GM19397 (cell line): ENCODE measurements at regions not wholly inside any gene's neighbourhood (a gene's known extent, or its start where the extent isn't known, plus 50 kb on each side); places are given as distances from the start of the nearest gene placed in this dataset.
"Not testable (repeated sequence)": the region's sequence is repeated elsewhere in the genome, so short reads cannot be mapped to it uniquely, and the experiment has no call there.

ENCODE experiments used
- ATAC-seq: cut with Tn5 transposase; IDR thresholded peaks from one replicate; pipeline ENCODE4 v1.9.1; 2021; ENCODE audit warnings: mild to moderate bottlenecking, moderate library complexity; ENCODE audit not compliant: unreplicated experiment

DNA sequence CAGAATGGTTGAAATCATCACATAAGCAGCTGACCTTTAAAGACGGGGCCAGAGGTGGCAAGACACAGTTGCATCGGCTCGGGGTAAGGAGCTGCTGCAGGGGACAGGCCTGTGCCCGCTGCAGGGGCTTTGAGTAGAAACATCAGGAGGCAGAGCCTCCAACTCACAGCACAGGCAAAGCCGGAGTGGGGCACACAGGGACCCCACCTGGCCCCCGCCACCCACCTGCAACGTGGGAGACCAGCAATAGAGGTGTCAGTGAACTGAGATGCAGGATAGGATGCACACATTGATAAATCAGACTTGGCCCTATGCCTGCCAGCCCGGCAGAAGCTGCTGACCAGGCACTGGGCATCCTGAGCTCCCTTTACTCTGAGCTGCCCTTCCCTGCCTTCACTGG, 257.2 kb downstream of the NPHP4 start:
- no peak for ATAC-seq

DNA sequence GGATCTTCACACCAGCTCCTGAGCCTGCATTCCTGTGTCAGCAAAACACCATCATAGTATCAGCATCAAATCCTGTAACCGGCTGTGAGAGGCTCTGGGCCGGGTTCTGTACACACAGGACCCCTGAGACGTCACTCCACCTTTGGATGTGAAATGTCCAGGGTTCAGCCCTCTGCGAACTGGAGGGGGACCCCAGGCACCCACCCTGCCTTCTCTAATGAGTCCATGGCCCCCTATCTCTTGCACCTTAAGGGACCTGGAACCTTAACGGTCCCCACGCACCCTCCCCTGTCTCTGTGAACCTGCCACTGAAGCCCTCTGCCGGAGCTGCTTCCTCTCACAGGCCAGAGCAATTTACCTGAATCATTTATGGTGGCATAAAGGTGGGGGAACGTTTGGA, 257.8 kb downstream of the NPHP4 start:
- ATAC-seq, result no peak

DNA sequence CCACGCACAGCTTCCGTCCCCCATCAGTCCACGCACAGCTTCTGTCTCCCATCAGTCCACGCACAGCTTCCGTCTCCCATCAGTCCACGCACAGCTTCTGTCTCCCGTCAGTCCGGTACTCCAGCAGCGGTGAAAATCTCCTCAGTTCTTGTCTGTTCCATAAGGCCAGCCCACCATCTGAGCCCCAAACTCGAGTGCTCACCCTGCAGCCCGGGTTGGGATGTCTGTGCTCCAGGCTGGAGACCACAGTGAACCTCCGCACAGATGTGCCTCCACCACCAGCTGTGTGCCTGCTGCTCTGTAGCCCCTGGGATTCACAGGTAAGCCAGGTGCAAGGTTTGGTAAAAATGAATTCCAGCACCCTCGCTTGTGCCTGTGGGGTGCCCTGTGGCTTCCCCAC, 258.6 kb downstream of the NPHP4 start:
- ATAC-seq, result no peak

DNA sequence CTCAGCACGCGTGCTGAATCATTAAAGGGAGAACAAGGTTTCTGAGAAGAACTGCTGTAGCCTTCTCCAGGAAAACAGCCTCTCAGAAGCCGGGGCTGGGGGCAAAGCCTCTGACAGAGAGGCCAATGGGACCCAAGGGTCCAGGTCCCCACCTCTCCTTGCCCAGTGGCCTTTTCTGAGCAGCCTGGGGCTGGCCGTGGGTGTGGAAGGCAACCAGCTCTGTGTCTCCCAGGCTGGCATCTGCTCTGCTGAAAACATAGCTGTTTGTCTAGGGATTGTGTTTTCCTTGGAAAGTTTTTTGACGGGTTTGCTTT, 261.2 kb downstream of the NPHP4 start:
- no peak for ATAC-seq

DNA sequence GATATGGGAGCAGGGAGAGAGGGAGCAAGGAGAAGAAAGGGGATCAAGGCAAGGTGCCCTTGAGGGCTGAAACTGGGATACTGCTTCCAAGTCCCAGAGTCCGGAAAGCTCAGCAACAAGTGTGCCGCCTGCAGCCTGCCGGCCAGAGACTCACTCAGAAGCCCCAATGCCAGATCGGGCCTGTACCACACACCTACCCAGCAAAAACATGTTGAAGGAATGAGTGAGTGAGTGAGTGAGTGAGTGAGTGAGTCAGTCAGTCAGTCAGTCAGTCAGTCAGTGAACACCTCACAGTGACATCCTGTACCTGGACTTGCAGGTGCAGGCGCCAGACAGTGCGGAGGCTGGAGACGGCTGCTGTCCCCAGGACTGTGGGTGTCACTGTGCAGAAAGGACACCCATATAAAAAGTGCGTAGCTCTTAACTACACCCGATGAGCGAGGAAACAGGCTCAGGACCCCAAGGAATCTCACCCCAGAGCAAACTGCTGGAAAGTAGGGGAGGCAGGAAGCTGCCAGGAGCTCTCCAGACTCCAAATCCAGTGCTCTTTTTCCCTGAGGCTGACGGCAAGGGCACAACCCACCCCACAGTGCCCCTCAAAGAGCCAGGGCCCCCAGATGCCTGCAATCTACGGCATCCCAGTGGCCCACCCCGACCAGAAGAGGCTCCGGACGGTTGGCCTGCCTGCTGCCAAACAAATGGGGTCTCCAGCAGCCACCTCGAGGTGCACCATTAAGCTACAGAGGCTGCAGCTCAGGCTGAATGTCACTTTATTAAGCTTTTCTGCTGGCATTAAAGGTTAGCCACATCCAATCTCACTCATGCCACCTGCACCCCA, 261.7 kb downstream of the NPHP4 start:
- no peak for ATAC-seq

DNA sequence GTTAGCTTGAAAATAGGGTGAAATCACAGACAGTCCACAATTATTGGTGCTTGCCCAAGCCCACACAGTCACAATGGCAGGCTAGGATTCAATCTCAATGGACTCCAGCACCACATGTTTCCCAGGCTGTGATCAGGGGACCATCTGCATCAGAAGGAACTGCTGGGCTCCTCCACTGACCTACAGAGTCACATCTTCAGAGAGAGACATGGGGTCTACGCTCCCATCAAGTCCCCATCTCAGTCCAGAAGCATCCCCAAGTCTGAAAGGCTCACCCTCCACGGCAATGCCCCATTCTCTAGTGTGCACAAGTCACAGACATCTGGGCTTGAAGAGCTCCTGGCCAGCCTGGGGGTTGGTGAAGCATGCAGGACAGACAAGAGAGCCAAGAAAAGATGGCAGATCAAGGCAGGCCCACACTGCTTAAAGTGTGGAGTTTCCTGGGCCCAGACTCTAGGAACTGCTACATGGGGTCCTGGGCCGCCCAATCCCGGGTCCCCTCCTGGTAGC, 262.5 kb downstream of the NPHP4 start:
- no peak for ATAC-seq

DNA sequence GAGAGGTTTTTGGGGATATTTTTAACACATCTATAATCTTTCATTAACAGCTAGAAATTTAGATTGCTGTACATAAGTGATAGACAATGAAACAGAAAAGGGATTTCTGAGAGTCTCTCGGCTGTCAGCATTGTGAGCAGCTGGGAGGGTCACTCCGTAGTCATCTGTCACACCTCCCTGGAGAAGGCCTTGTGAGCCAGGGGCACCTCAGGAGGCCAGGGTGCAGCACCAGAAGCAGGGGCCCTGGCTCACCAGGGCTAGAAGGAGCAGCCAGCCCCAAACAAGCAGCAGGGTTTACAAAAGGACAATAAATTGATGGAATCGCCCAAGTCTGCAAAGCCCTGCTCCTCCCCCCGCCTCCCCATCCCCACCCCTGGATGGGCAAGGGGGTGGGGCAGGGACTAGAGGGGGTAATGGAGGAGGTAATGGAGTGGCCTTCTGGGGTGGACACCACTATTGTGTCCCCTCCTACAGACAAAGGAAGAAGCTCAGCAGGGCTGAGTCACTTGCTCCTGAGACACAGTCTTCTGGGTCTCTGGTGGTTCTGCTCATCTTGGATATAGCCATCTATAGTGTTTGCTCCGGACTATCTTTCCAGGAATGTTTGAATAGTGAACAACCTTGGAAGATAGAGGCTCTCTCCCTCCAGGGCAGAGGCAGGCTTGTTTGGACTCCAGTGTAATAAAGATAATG, 263.4 kb downstream of the NPHP4 start:
- ATAC-seq, result no peak

DNA sequence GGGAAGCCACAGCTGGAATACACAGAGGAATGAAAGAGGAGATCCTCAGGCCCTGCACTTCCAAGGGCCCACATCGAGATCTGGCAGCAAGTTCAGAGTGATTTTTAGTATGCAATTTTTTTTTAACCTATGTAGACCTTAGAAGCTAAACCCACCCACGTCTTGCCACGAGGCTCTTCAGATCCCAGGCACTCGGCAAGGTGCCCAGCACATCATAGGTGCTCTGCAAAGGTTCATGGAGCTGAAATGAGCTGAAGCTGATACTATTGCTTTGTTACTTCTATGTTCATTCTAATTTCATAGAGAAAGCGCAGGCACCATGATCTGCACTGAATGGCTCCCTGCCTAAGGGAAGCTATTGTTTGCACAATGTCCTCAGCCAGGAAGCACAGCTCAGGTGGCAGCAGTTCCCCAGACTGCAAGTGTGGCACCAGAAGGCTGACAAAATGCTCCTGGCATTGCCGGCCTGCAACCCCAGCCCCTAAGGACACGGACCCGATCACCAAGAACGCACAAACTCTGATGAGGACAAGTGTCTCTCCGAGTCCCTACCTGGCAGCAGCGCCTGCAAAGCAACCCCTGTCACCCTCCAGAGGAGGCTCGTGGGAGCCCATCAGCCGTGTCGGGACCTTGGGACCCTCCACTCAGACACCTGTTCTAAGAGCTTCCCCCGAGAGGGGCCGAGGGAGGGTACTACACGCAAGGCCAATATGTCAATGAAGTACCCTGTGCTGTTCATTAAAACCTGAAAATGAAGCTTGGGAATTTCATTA, 264.2 kb downstream of the NPHP4 start:
- ATAC-seq, result no peak

DNA sequence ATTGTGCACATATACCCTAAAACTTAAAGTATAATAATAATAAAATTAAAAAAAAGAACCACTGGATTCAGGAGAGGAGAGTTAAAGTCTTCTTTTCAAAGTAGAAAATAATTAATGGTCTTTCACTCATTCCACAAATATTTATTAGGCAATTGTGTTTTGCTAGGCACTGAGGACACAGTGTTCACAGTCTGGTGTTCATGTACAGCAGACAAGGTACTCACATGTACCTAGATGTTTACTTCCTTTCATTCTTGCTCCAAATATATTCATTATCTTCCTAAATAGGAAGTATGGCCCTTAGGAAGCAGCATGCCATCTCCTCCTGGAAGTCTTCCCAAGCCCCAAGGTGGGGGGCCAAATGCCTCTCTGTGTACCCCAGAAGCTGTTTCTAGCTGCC, 265.0 kb downstream of the NPHP4 start:
- no peak for ATAC-seq

DNA sequence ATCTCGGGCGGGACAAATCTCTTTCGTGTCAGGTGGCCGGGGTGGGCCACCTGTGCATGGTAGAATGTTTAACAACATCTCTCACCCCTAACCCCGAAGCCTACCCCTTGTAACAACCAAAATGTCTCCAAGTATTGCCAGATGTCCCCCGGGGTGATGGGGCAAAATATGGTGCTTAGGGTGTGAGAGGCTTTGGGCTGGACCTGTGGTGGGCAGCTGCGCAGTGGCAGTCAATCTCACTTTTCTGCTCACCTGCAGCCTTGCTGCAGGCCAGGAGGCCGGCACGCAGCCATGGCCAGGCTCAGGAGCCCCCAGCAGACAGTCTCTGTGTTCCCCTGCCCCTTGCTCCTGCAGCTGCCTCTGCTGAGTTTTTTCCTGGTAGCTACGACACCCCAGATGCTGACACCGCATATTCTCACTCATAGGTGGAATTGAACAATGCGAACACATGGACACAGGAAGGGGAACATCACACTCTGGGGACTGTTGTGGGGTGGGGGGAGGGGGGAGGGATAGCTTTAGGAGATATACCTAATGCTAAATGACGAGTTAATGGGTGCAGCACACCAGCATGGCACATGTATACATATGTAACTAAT, 265.5 kb downstream of the NPHP4 start:
- not testable (repeated sequence) for ATAC-seq

DNA sequence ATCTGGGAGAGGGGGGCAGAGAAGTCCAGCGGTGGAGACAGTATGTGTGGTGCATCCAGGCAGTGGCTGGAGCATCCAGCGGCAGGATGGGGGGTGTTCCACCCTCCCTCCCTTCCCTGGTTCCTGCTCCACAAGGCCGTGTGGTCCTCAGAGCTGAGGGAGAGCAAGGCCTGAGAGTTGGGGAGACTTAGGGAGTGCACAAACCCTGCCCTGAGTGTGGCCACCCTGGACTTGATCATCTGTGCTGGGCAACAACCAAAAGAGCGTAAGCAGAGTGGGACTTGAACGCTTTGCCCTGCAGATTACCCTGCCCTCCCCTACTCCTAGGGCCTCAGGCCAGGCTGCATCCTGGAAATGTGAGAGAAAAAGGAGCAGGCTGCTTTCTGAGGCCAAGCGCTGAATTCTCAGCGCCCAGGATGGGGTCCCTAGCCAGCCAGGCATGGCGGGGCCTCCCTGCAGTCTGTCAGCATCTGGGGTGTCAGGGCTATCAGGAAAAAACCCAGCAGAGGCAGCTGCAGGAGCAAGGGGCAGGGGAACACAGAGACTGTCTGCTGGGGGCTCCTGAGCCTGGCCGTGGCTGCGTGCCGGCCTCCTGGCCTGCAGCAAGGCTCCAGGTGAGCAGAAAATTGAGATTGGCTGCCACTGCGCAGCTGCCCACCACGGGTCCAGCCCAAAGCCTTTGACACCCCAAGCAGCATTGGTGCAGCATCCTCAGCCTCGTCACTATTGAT, 266.2 kb downstream of the NPHP4 start:
- no peak for ATAC-seq

DNA sequence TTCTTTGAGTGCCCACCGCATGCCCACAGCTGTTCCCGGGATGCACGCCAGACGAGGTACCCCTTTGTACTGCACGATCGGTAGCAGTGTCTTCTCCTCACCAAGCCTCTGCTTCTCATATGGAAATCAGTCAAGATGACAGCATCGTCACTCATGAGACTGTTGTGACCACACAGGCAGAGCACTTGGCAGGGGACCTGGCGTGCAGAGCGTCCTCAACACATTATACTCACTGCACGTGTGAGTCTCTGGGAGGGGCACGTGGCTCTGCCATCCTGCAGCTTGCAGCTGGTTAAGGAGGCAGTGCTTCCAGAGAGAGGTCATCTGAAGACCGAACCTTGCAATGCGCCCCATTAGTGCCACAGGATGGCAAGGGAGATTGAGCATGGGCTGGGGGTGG, 266.8 kb downstream of the NPHP4 start:
- ATAC-seq, result no peak

DNA sequence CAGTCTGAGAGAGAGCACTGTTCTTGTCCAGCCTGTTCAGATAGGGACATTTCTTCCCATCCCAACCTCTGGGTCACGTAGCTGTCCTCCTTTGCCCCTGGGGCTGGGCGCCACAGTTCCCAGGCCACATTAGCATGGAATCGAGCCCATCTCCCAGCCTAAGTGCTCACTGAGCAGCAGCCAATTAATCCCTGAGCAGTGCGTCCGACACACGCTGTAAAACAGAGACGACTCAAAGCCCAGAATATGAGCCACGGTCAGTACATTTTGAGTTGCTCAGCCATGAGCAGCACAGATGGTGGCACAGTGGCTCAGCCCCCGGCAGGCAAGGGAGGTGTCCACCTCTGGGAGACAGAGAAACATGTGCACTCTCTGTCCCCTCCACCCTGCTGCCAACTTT, 267.4 kb downstream of the NPHP4 start:
- no peak for ATAC-seq

DNA sequence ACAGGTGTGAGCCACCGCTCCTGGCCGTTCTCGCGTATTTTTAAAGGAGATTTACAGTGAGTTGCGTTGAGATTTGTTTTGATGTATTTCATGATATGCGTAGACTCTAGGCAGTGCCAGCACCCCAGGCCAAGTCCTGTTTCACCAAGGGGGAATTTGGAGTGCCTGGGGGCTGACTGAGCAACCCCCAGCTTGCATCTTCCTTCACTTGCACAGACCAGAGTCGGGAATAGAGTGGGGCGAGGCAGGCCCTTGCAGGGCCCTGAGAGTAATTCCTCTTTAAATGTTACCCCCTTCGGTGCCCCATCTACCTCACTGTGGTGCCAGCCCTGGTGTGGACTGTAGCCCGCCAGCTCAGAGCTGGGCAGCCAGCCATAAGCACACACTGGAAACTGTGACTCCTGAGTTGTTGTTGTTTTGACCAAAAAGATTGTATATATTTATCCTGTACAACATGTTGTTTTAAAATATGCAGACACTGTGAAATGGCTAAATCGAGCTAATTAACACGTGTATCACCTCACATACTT, 269.5 kb downstream of the NPHP4 start:
- ATAC-seq, result no peak

DNA sequence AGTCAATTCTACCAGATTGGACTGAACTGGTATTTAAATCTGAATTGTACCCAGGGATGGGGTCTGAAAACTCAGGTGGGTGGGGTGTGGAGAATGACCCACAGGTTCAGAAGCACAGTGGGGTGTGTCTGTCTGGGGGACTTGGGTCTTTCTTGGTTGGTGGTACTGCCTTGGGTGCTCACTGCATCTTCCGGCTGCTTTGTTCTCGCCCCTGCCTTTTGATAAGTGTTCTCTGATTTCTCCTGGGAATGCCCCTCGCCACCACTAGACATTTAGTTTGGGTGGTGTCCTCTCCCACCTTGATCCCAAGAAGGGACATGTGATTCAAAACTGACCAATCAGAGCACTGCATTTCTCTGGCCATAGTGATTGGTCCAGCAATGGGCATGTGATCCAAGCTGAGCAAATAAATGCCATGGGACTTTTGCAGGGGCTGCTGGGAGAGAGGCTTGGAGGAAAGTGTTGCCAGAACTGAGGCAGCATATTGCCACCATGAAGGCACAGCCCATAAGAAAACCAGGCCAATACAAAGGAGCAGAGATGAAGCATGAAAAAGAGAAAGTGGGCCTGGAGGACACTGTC, 270.5 kb downstream of the NPHP4 start:
- ATAC-seq, result no peak

DNA sequence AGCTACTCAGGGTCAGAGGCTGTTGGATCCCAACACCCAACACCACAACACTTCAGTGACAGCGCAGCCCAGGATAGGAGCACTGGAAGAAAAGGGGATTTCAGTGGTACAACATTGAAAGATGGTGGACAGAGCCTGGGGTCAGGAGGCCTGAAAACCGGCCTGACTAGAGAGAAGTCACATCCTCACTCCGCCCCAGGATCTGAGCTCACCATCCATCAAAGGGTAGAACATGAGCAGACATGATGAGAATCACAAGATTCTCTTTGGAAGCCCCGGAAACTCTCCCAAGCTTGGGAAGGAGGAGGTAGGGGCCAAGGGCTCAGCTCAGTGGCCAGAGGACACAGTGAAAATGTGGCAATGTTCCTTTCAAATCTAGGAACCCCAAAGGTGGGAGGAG, 271.3 kb downstream of the NPHP4 start:
- no peak for ATAC-seq

DNA sequence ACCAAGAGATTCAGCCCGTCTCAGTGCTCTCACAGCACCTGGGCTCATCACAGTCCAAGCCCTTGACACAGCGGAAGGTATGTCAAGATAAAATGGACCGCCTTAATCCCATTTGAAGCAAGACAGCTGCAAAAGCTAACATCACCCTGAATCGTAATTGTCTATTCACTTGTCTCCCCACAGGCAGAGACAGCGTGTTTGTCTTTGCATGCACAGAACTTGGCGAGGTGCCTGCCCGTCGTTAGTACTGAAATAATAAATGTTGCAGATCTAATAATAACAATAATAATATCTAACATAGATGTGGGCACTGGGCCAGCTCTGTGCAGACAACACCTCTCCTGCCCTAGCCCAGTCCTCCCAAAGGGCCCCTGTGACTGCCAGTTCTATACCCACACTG, 271.7 kb downstream of the NPHP4 start:
- ATAC-seq, result no peak

DNA sequence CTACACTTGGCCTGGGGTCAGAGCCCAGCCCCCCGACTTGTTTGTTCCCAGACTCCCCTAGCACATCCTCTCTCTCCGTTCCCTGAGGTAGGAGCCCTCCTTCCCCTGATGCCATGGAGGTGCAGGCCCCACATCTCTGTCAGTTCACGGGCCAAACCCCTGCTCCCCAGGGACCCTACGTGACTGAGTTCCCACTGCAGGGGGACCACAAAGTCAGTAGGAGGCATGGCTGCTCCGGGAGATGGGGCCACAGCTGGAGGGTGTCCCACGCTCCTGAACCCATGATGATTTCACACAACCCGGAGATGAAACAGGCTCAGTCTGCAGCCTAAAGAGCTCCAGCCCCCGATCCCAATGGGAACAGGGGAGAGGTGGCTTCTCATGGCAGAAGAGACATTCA, 272.2 kb downstream of the NPHP4 start:
- no peak for ATAC-seq

DNA sequence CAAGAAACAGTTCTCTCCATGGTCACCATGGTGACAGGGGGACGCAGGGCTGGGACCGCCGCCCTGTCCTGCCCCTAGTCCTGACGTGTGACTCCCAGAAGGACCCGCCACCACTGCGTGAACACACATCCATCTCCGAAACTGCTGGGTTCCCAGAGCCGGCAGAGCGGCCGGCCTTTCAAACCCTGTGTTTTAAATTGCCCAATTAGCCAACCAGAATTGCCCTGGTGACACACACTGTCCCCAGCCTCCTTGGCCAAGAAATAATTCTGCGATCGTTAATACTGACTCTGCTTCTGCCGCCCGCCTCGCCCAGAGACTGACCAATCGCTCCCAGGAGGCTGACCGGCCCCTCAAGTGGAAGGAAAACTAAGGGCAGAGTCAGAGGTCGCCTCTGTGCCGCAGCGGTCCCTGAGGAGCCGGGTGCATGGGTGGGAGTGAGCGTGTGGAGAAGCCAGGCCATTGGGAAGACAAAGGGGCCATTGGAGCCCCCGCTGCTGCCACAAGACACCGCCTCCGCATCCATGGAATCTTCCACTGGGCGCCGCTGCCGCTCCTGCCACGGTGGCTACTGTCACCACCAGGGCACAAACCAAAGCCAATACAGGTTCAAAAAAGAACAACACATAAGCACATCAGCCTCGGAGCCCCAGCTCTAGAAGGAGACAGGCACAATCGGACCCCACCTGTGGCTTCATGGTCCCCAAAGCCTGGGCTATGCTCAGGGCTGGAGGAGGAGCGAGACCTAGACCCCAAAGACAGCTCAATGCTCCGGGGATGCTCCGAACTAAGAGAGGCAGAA, 273.2 kb downstream of the NPHP4 start:
- ATAC-seq, result no peak
